ENCODE measurements at regions not wholly inside any gene's neighbourhood (a gene's known extent, or its start where the extent isn't known, plus 50 kb on each side); places are given as distances from the start of the nearest gene placed in this dataset.

DNA sequence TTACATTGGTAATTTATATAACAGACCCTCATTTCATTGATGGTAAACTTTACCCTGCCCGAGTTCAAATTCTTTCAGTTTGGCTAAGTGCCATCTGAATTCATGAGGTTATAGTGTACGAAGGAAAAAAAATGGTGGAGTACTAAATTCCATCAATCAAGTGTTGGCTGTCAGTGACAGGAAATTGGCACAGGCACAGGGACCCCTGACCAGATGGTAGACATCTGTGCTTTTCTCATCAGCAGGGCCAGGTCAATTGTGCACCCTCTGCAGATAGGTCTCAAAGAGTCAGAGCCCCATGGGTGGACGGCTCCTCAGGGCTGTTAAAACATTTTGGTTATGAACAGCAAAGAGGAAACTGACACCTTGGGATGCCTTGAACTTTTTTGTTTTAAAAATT is 439.2 kb downstream of the SETBP1 start:
- no peak for DNase-seq (ENCODE audit: low read depth, low spot score)

DNA sequence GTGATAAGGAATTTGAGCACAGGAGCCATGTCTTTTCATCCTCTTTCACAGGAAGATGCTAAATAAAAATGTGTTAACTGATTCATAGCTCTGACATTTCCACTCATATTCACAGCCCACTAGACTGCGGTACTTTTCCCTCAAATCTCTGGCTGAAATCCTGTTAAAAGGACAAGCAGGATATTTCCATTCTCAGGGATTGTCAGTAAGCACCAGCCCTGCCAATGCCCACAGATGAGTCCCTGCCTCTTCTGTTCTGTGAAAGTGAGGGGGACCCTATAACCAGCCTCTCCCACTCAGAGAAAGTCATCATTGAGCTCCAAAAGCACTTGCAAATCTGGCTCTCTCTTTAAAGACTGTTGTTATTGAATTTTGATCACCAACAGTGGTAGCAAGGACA is 440.5 kb downstream of the SETBP1 start:
- no peak for DNase-seq (ENCODE audit: low read depth, low spot score)

DNA sequence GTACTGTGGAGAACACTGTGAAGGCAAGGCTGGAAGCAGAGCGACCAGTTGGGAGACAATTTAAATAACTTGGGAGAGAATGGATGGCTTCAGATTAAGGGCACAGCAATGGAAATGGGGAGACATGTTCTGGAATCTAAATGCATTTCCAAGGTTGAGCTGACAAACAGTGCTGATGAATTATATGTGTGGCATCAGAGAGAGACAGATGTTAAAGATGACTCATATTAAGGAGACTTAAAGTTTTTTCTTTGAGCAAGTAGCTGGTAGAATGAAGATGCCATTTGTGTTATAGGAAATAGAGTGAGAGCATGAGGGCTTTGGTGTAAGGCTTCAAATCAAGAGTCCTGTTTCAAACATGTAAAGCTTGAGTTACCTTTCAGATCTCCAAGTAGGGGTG is 441.8 kb downstream of the SETBP1 start:
- no peak for DNase-seq (ENCODE audit: low read depth, low spot score)

DNA sequence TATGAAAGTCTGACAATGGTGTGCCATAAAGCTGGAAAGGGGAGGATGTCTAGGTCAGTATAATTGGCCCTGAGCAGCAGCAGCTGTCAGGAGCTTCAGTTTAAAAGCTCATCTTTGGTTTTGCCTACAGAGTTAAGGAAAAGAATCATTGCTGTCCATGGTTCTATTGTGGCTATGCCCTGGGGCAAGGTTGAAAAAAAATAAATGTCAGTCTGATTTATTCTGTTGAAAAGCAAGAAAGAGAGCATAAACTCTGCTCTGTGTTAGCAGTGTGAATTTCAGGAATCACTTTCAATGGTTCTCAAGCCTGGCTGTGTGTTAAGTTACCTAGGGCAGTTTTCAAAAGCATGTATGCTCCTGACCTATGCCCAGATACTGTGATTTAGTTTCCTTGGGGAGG is 446.7 kb downstream of the SETBP1 start:
- no peak for DNase-seq (ENCODE audit: low read depth, low spot score)

DNA sequence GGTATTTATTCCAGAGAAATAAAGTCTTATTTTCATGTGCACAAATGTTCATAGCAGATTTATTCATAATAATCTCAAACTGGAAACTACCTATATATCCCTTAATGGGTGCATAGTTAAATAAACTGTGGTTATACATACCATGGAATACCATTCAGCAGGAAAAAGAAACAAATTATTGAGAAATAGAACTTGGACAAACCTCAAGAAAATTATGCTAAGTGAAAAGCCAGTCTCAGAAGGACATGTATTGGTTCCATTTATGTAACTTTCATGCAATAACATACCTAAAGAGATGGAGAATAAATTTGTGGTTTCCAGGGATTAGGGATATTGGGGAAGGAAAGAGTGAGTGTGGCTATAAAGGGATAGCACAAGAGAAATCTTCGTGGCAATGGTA is 452.6 kb downstream of the SETBP1 start:
- no peak for DNase-seq (ENCODE audit: low read depth, low spot score)

DNA sequence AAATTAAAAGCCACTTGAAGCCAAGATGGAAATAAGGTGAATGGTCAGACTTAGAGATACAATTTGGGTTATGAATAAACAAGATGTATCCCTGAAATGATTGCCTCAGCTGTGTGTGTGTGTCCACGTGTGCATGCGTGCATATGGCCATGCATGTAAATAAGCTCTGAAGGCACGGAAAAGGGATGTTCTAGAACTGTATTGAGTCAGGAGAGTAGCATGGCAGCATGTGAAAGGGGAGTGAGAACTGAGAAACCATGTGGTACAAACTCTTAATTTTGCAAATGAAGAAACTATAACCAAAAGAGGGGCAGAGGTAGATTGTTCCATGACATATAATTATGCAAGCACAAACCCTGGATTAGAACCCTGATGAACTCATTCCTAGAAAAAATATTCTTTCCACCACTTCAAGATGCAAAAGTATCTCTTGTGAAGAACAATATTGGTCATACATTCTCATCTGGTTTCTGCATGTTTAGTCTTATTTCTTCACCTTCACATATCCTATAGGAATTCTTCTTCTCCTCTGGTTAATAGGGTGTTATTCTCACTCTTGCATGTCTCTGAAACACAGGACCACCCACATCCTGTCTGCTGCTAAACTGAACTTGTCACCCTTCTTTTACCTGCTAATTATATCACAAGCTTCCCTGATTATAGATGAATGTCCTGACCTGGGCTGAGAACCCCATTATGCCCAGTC is 455.8 kb downstream of the SETBP1 start:
- DNase-seq (ENCODE audit: low read depth, low spot score): no peak

DNA sequence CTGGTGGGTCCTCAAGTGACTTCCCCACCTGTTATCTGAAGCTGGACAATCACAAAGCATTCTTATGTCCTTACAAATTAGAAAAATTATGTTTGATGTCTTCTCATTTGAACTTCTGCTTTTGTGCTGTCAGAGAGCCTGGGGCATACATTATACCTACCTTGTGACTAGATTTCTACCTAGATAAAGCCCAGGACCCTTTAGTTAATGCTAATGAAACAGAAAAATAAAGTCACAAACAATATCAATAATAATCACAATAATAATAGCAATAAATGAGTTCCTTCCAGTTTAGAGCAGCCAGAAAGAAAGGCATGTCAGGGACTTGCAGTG is 456.4 kb downstream of the SETBP1 start:
- DNase-seq (ENCODE audit: low read depth, low spot score): no peak

DNA sequence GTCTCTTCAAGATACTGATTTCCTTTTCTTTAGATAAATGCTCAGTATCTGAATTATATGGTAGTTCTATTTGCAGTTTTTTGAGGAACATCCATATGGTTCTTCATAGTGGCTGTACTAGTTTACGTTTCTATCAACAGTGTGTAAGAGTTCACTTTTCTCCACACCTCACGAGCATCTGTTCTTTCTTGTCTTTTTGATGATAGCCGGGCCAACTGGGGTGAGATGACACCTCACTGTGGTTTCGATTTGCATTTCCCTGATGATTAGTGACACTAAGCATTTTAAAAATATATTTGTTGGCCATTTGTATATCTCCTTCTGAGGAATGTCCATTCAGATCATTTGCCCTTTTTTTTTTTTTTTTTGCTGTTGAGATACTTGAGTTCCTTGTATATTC is 458.8 kb downstream of the SETBP1 start:
- DNase-seq (ENCODE audit: low read depth, low spot score): no peak

DNA sequence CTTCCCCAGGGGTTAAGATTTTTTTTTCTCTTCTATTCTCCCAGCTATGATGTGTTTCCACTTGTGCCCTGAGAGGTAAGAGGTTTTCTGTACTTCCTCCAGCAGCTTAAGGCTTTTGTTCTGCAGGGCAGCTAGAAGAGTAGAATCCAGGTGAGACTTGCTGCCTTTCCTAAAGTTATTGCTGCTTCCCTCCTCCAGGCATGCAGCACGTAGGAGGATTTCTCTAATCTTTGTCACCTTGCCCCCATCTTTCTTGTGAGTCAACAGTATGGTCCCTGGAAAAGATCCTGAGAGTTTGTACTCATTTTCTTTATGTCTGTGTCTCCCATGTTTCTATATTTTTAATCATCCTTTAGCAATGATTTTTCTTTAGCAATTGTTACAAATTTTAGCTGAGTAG is 462.2 kb downstream of the SETBP1 start:
- no peak for DNase-seq (ENCODE audit: low read depth, low spot score)

DNA sequence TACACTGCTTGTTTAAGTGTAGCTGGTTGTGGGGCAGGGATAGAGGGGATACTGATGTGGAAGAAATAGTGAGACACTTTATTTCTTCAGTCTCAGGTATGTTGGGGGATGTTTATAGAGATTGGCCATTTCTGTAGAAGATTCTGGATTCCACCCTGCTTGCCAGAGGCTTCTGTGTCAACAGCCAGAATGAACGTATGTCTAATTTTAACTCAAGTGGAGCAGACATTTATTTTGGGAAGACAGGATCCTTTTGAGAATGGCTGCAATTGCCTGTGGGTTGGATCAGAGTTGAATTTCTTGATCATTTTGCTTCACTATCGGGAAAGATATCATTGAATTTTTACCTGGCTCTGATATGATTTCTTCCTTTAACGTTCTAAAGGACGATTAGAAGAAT is 465.6 kb upstream of the SLC14A2 start:
- no peak for DNase-seq (ENCODE audit: low read depth, low spot score)

DNA sequence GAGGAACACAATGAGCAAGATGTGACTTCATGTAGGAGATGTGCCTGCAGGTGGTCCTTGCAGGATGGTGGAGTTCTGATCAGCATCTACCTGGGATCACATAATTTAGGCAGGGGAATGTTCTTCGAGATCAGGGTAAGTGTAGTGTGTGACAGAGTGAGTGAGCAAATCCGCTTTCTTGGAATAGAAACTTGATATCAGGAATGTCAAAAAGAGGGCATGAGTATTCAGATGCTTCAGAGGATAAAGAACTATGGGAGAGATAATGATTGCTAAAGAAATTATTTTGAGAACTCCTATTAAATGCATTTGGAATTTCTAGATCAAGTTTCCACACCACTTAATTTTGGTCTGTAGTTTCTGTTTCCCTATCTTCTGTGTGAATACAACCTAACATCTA is 463.6 kb upstream of the SLC14A2 start:
- no peak for DNase-seq (ENCODE audit: low read depth, low spot score)

DNA sequence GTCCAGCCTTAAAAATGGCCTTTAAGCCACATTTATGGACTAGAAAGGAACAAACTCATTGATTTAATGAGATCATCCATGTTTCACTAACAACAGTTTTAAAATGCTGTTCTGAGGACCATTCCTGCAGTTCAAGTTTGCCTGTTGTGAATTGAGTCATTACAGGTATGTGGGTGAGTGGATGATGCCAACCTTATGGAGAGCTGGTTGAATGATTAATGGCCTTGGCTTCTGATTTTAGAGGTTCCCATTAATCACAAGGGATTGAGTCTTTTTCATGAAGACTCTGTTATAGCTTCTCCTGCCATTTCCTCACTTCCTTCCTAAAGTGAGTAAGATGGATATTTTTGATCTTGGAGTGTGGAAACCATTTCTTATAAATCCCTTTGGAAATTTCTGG is 459.8 kb upstream of the SLC14A2 start:
- DNase-seq (ENCODE audit: low read depth, low spot score): peak; percentile 36

DNA sequence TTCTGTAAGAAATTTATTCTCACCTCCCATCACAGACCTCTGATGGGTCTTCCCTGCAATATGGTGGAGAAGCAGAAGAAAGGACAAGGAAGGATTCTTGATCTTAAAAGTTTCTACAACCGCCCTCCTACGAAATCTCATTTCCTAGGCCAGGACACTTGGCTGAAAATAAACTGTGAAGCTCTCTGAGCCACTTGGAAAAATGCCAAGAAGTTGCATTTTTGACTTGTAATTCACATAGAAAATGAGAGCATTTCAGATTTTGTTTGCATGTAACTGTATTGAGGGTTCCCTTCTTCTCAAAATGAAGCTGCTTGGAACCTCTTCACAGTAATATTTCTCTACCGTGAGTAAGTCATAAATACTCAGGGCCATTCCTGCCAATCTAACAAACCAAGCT is 458.3 kb upstream of the SLC14A2 start:
- DNase-seq (ENCODE audit: low read depth, low spot score): peak; percentile 17

DNA sequence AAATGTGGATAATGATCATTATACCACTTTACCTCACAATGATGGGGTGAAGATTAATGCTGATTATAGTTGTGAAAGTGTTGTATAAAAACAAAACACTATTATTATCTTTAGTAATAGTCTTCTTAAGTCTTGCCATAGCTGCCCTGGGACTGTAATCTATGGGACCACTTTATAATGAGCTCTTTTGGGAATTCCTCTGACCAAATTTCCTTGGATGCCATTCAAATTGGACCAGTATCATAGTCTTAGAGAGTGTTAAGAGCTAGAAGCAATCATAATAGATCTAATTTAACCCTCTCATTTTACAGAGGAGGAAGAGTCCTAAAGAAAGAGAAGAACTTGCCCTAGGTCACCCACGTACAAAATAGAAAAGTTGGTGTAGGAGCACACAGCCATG is 457.7 kb upstream of the SLC14A2 start:
- DNase-seq (ENCODE audit: low read depth, low spot score): peak; percentile 21

DNA sequence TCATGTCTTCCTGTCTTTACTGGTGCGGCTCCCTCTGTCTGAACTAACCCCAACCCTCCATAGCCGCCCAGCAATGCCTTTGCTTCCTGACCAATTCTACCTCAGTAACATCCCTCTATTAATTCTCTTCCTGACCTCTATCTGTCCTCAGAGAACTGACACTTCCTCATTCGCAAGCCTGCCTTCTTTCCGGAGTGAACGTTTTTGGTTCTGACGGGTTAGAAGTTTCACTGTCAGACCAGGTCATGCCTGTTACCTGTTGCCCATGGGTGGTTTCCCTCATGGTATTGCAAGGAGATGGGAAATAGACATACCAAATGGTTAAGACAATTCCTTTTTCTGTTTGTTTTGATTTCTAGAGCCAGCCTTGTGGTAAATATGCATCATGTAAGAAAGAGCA is 453.4 kb upstream of the SLC14A2 start:
- DNase-seq (ENCODE audit: low read depth, low spot score): no peak

DNA sequence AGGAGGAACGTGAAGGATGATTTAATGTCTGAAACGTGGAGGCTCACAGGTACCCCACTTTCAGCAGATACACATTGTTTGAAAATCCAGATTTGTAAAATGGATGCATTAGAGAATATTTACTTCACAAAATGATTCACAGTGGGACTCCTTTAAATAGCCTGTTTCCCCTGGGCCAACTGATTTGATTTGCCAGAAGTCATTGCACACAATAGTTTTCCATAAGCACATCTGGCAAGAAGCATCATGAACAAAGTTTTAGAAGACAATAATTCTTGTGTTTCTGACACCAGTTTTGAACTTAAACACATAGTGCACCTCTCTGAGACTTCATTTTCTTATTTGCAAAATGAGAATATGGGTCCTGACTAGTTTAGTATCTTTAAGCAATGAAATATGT is 451.4 kb upstream of the SLC14A2 start:
- DNase-seq (ENCODE audit: low read depth, low spot score): no peak

DNA sequence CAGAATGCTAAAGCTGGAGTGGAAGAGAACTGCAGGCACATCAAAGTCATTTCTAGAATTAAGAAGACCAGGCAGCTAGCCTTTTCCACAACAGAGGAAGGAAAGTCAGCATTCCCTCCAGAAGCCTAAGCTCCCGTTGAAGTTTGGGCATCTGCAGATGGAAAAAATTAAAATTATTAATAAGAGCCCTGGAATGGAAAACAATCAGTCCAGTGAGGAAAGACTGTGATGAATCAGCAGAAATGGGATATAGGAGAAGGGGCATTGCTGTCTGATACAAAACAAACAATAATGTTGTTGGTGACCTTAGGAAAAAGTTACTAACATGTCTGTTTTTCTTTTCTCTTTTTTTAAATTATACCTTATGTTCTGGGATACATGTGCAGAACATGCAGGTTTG is 450.7 kb upstream of the SLC14A2 start:
- DNase-seq (ENCODE audit: low read depth, low spot score): no peak

DNA sequence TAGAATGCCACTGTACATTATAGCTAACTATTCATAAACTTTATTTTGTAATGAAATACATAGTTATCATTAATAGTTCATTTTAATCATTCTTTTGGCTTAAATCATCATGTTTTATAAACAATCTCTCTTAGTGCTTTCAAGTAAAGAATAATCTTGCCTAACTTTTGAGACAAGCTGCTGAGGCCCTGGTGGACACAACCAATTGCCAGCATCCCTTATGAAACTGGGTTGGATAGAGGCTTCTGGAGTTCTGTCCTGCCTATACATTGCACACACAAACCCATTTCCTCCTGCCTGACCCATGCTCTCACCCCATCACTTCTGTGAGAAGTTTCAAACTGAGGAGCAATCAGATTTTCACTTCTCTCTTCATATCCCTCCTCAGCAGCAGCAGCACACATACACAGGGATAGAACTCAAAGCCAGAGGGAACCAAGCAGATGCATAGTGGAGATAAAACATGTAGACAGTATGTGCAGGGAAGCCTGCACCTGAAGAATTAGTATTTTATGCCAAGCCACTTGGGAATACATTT is 450.0 kb upstream of the SLC14A2 start:
- no peak for DNase-seq (ENCODE audit: low read depth, low spot score)

DNA sequence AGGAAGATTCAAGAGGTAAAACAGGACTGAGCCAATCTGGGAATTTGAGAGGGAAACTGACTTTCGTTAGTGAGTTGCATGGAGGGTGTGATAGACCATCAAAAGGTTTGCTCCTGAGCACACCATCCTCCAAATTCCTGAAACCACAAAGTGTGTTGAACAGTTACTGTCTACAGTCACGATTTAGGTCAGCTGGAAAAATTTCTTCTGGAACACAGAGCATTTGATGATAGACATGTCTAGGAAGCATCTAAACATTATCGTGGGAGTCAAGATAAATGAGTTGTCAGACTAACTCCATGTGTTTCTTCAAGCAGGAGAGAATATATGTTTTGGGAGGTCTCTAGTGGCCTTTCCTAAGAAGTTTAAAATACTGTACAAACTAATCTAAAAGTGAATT is 449.4 kb upstream of the SLC14A2 start:
- no peak for DNase-seq (ENCODE audit: low read depth, low spot score)

DNA sequence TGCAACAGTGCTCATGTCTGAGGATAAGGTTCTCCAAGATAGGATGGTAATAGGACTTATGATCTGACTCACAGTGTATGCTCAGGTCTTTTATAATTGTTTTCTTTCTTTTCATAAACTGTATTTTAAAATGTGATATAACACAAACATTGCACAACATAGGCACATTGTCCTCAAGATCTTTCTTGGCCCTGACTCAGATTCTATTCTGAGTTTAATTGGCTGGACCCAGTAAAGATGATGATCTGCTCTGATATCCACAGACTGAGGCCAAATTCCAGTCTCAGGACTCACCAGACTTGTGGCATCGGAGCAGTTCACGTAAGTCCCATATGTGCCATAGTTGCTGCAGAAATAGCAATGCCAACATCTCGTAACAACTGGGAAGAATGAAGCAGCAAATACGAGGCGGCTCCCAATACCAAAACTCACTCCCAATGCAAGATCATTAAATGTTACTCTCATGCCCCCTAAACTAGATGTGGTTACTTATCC is 448.9 kb upstream of the SLC14A2 start:
- peak; percentile 49 for DNase-seq (ENCODE audit: low read depth, low spot score)

DNA sequence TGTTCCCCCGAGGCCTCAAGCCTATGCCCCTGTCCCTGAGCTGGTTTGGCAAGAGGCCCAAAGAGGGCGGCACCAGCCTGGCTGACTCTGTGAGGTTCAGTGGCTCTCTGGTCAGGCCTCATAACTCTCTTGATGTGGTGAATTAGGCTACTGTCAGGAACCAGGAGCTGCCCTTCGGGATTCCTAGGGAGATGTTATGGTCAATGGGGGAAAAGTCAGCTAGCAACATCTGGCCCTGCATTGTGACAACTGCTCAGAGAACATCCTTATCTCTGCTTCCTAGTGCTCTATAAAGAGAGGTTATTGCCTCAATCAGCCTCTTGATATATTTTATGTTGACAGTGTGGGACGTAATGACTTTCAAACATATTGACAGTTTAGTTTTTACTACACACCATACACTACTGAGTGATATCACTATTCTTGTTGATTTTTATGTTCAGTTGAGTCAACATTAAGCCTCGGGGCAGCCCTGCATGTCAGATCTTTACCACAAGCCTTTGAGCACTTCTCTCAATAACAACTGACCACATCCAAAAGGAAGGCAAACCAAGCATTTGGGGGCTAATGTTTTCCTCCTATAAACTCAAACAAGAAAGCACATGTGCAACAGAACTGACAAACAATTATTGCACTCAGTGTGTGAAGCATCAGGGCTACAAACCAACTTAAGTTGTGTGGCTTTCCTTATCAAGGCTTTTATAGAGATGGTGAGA is 448.3 kb upstream of the SLC14A2 start:
- peak; percentile 28 for DNase-seq (ENCODE audit: low read depth, low spot score)

DNA sequence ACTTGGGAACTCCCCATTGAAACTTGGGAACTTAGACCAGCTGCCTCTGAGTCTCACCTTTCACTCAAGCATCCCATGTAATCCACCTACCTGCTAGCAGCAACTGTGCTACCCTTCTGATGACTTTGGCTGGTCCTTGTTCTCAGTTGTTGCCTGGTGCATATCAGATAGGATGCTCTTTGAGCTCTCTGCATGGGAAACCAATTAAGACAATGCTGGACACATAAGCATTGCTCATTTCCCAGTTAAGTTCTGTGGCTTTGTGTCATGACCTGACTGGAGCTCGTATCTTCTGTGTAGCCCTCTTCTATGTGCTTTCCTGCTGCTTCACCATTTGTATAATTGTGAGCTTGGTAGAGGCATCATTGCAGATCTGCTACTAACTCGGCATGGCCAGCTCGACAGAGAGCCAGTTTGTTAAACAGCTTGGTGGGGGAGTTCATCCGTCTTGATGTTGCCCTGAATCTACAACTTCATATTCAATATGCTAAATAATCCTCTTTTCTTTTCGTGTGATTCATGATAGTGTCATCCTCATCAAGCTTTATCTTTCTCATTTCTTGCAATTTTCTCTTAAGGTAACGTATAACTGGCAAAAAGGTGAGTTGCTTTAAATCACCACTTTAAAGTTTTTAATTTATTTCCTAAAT is 447.5 kb upstream of the SLC14A2 start:
- no peak for DNase-seq (ENCODE audit: low read depth, low spot score)
